HCT116 (cell line): ENCODE measurements at regions not wholly inside any gene's neighbourhood (a gene's known extent, or its start where the extent isn't known, plus 50 kb on each side); places are given as distances from the start of the nearest gene placed in this dataset.

Experiments
- ATAC-seq: fragments of 200-7000 bp; cut with Tn5 transposase; 2 replicates; pipeline ENCODE4 v1.9.1; 2020; ENCODE audit warnings: mild to moderate bottlenecking, moderate library complexity
- BruUV-seq: library from RNA; stranded (reverse); fragments of 400-500 nt; replicated peaks from 2 replicates; lab custom pipeline; 2021; lab: Mats Ljungman, UMichigan
- CTCF ChIA-PET: fragments of 300-600 bp; sonication (Branson Sonifier 250); formaldehyde crosslinking; loops from one replicate; lab custom pipeline; 2021; ENCODE audit warnings: antibody characterized with exemption; lab: Charles Lee
- POLR2A ChIA-PET: fragments of 300-600, 350-600 bp; sonication (Branson Sonifier 250); formaldehyde crosslinking; loops from one replicate; lab custom pipeline; 2021; ENCODE audit warnings: antibody characterized with exemption; lab: Charles Lee
- RAD21 ChIA-PET, 2 experiments: fragments of 300-600 bp; sonication (Branson Sonifier 250); formaldehyde crosslinking; loops; one replicate each; lab custom pipeline; 2023; ENCODE audit warnings: low total read pairs in 2 of 2; ENCODE audit not compliant: uncharacterized antibody in 2 of 2, unreplicated experiment in 2 of 2, low non-redundant PET in 1 of 2; lab: Charles Lee
- DNase-seq: peaks from one replicate; pipeline ENCODE4 v3.0.0-alpha.2; 2010; ENCODE audit warnings: low read depth, low spot score
- H2AFZ ChIP-seq: fragments of 200-600 bp; shearing (Covaris generic), sonication (generic); 2 replicates; pipeline ENCODE4 v1.6.1; 2017; ENCODE audit warnings: low read depth, mixed run types, mixed read lengths, antibody characterized with exemption, low read length; ENCODE audit not compliant: poor library complexity, severe bottlenecking
- H3K27ac ChIP-seq: 2 replicates; pipeline ENCODE4 v1.5.1; 2012; ENCODE audit warnings: low read depth, low read length
- H3K27me3 ChIP-seq: fragments of 200-600 bp; sonication (generic); 2 replicates; pipeline ENCODE4 v1.6.1; 2016; ENCODE audit warnings: mixed run types, low read length, mixed read lengths; ENCODE audit not compliant: insufficient read depth
- H3K36me3 ChIP-seq, 2 experiments: fragments of 200-500 bp in 1 of 2; fragments of 200-600 bp in 1 of 2; sonication (Bioruptor generic) in 1 of 2; sonication (generic) in 1 of 2; 2 replicates each; pipeline versions ENCODE4 v1.5.1 to v1.6.1; 2014 to 2016; ENCODE audit warnings: low read length in 2 of 2, inconsistent platforms in 1 of 2, mixed read lengths in 1 of 2, mixed run types in 1 of 2; ENCODE audit not compliant: insufficient read depth in 2 of 2, control insufficient read depth in 1 of 2
- H3K4me1 ChIP-seq, 2 experiments: fragments of 200-600 bp in 1 of 2; sonication (generic) in 1 of 2; 2 replicates each; pipeline versions ENCODE4 v1.5.1 to v1.6.1; 2012 to 2017; ENCODE audit warnings: low read length in 2 of 2, inconsistent platforms in 1 of 2, mild to moderate bottlenecking in 1 of 2, mixed read lengths in 1 of 2, mixed run types in 1 of 2, moderate library complexity in 1 of 2; ENCODE audit not compliant: insufficient read depth in 2 of 2, control insufficient read depth in 1 of 2
- H3K4me2 ChIP-seq: fragments of 200-600 bp; sonication (generic); 2 replicates; pipeline ENCODE4 v1.6.1; 2017; ENCODE audit warnings: mixed run types, low read length, mixed read lengths
- H3K4me3 ChIP-seq, 2 experiments: fragments of 200-600 bp in 1 of 2; sonication (generic) in 1 of 2; replicated peaks in 1 of 2; 2 replicates each; pipeline ENCODE4 v1.5.1; 2011 to 2016; ENCODE audit warnings: low read length in 2 of 2, control low read depth in 1 of 2, low read depth in 1 of 2, mild to moderate bottlenecking in 1 of 2, mixed read lengths in 1 of 2, mixed run types in 1 of 2
- H3K79me2 ChIP-seq: fragments of 200-600 bp; sonication (generic); 2 replicates; pipeline ENCODE4 v1.6.1; 2017; ENCODE audit warnings: mild to moderate bottlenecking, mixed run types, low read length, moderate library complexity, mixed read lengths; ENCODE audit not compliant: insufficient read depth
- H3K9ac ChIP-seq: fragments of 200-600 bp; sonication (generic); 2 replicates; pipeline ENCODE4 v1.6.1; 2016; ENCODE audit warnings: low read length, mixed read lengths
- H3K9me2 ChIP-seq: fragments of 200-600 bp; sonication (generic), shearing (Covaris generic); 2 replicates; pipeline ENCODE4 v1.6.1; 2017; ENCODE audit warnings: mixed run types, mild to moderate bottlenecking, moderate library complexity; ENCODE audit not compliant: insufficient read depth
- H3K9me3 ChIP-seq, 2 experiments: fragments of 200-500 bp in 1 of 2; fragments of 200-600 bp in 1 of 2; sonication (Bioruptor generic) in 1 of 2; sonication (generic) in 1 of 2; 2 replicates each; pipeline ENCODE4 v1.6.1; 2014 to 2017; ENCODE audit warnings: low read length in 2 of 2, mixed read lengths in 2 of 2, inconsistent platforms in 1 of 2, low read depth in 1 of 2, mild to moderate bottlenecking in 1 of 2, mixed run types in 1 of 2, moderate library complexity in 1 of 2; ENCODE audit not compliant: control insufficient read depth in 1 of 2, insufficient read depth in 1 of 2
- H4K20me1 ChIP-seq: fragments of 200-600 bp; sonication (generic), shearing (Covaris generic); 2 replicates; pipeline ENCODE4 v1.6.1; 2017; ENCODE audit warnings: mixed run types, mild to moderate bottlenecking, moderate library complexity; ENCODE audit not compliant: insufficient read depth
- CEBPB ChIP-seq: IDR thresholded peaks from 2 replicates; pipeline ENCODE4 v1.6.1; 2012; ENCODE audit warnings: low read depth
- EGR1 ChIP-seq: IDR thresholded peaks from 2 replicates; pipeline ENCODE4 v1.6.1; 2012; ENCODE audit warnings: low read depth
- EZH2 ChIP-seq: fragments of 200-600 bp; sonication (generic); IDR thresholded peaks from 2 replicates; pipeline ENCODE4 v1.6.1; 2017; ENCODE audit warnings: antibody characterized with exemption, mixed run types
- FOSL1 ChIP-seq: IDR thresholded peaks from 2 replicates; pipeline ENCODE4 v1.6.1; 2012; ENCODE audit warnings: low read depth
- JUND ChIP-seq: IDR thresholded peaks from 2 replicates; pipeline ENCODE4 v1.6.1; 2012
- POLR2A ChIP-seq: IDR thresholded peaks from 2 replicates; pipeline ENCODE4 v1.7.0; 2011; ENCODE audit warnings: borderline replicate concordance; ENCODE audit not compliant: insufficient read depth, insufficient read length; ENCODE audit errors: extremely low read depth
- RAD21 ChIP-seq: IDR thresholded peaks from 2 replicates; pipeline ENCODE4 v1.6.1; 2012; ENCODE audit warnings: low read depth, mild to moderate bottlenecking
- SP1 ChIP-seq: IDR thresholded peaks from 2 replicates; pipeline ENCODE4 v1.6.1; 2012; ENCODE audit warnings: low read depth
- SRF ChIP-seq: IDR thresholded peaks from 2 replicates; pipeline ENCODE4 v1.6.1; 2012; ENCODE audit warnings: low read depth
- TCF7L2 ChIP-seq: IDR thresholded peaks from 2 replicates; pipeline ENCODE4 v1.7.0; 2011; ENCODE audit warnings: borderline replicate concordance, inconsistent platforms; ENCODE audit not compliant: insufficient read depth, insufficient read length; ENCODE audit errors: extremely low read depth
- YY1 ChIP-seq: IDR thresholded peaks from 2 replicates; pipeline ENCODE4 v1.6.1; 2011; ENCODE audit warnings: low read length, low read depth, moderate library complexity, mild to moderate bottlenecking; ENCODE audit not compliant: insufficient replicate concordance; ENCODE audit errors: extremely low read depth
- ZFX ChIP-seq: fragments of 450-650 bp; IDR thresholded peaks from 2 replicates; pipeline ENCODE4 v1.6.1; 2017
- ZNF274 ChIP-seq: fragments of 200-500 bp; sonication (Bioruptor generic); IDR thresholded peaks from 2 replicates; pipeline ENCODE4 v1.6.1; 2014; ENCODE audit warnings: mild to moderate bottlenecking, low read depth, low read length, inconsistent platforms
- intact Hi-C: fragments of 100-400 bp; cut with micrococcal nuclease; formaldehyde crosslinking; loops from 2 replicates; pipeline ENCODE4 v1.10.0; 2022
- TF ChIP-seq, protein P1 (sequence below): IDR thresholded peaks from 2 replicates; pipeline ENCODE4 v1.6.1; 2011; ENCODE audit warnings: mild to moderate bottlenecking, low read length, moderate library complexity; ENCODE audit not compliant: insufficient replicate concordance; ENCODE audit errors: extremely low read depth
- TF ChIP-seq, protein P2 (sequence below): IDR thresholded peaks from 2 replicates; pipeline ENCODE4 v1.6.1; 2012

DNA sequence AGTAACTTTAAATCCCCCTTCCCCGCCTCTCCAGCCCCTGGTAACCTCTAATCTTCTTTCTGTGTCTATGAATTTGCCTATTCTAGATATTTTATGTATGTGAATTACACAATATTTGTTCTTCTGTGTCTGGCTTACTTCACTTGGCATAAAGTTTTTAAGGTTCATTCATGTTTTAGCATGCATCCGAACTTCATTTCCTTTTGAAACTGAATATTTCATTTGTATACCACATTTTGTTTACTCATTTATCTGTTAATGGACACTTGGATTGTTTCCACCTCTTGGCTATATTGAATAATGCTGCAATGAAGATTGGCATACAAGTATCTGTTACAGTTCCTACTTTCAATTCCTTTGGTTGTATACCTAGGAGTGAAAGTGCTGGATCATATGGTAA, 205.3 kb downstream of the TM2D1 start:
- Histone ChIP-seq H3K79me2 (no peaks in the 10 kb centered on the region), H3K4me1 (no peaks in the 10 kb centered on the region), H3K9ac (no peak overlapping the region), H3K4me2 (no peak overlapping the region), H3K27ac (no peak overlapping the region), H3K27me3 (no peaks in the 10 kb centered on the region), H3K9me3 (no peaks in the 10 kb centered on the region), H3K36me3 (no peaks in the 10 kb centered on the region), H3K9me2 (no peaks in the 10 kb centered on the region), H2AFZ (no peak overlapping the region), H4K20me1 (no peaks in the 10 kb centered on the region), H3K4me3 (no peak overlapping the region)
- no TSS peak for BruUV-seq
- no peak for DNase-seq
- TF ChIP-seq RAD21 (no peak), EZH2 (no peak), ZNF274 (no peak), ZFX (no peak), EGR1 (no peak), CEBPB (no peak), SP1 (no peak), POLR2A (no peak), SRF (no peak), YY1 (no peak), FOSL1 (no peak), TCF7L2 (no peak), JUND (no peak)
- TF ChIP-seq, protein P1, sequence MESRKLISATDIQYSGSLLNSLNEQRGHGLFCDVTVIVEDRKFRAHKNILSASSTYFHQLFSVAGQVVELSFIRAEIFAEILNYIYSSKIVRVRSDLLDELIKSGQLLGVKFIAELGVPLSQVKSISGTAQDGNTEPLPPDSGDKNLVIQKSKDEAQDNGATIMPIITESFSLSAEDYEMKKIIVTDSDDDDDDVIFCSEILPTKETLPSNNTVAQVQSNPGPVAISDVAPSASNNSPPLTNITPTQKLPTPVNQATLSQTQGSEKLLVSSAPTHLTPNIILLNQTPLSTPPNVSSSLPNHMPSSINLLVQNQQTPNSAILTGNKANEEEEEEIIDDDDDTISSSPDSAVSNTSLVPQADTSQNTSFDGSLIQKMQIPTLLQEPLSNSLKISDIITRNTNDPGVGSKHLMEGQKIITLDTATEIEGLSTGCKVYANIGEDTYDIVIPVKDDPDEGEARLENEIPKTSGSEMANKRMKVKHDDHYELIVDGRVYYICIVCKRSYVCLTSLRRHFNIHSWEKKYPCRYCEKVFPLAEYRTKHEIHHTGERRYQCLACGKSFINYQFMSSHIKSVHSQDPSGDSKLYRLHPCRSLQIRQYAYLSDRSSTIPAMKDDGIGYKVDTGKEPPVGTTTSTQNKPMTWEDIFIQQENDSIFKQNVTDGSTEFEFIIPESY: no peak
- TF ChIP-seq, protein P2, sequence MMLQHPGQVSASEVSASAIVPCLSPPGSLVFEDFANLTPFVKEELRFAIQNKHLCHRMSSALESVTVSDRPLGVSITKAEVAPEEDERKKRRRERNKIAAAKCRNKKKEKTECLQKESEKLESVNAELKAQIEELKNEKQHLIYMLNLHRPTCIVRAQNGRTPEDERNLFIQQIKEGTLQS: no peak
- ChIA-PET CTCF (no interaction called here), POLR2A (no interaction called here), RAD21 (no interaction called here)
- no peak for ATAC-seq
- intact Hi-C loops: no loop called here
